CD14-positive monocyte (primary cell): ENCODE measurements at regions not wholly inside any gene's neighbourhood (a gene's known extent, or its start where the extent isn't known, plus 50 kb on each side); places are given as distances from the start of the nearest gene placed in this dataset.

ENCODE experiments used
- DNase-seq, 3 donors: peaks; one replicate each; pipeline ENCODE4 v3.0.0-alpha.2; 2011 to 2022
- H2AFZ ChIP-seq: 2 replicates; pipeline ENCODE4 v1.6.0; 2012; ENCODE audit warnings: mild to moderate bottlenecking, low read depth, low read length, inconsistent platforms; ENCODE audit not compliant: insufficient read depth, poor library complexity, severe bottlenecking
- H3K27ac ChIP-seq, 2 donors: 1 replicate in 1 of 2; 2 replicates in 1 of 2; pipeline ENCODE4 v1.5.1; 2012 to 2013; ENCODE audit warnings: low read length in 2 of 2, control low read depth in 1 of 2, inconsistent platforms in 1 of 2, low read depth in 1 of 2, mild to moderate bottlenecking in 1 of 2
- H3K27me3 ChIP-seq, 2 donors: one replicate each; pipeline versions ENCODE4 v1.6.0 to v1.6.1; 2011 to 2013; ENCODE audit warnings: low read length in 2 of 2; ENCODE audit not compliant: control insufficient read depth in 2 of 2, insufficient read depth in 2 of 2
- H3K36me3 ChIP-seq, 2 donors: replicated peaks in 1 of 2; 1 replicate in 1 of 2; 2 replicates in 1 of 2; pipeline versions ENCODE4 v1.5.1 to v1.6.1; 2012 to 2013; ENCODE audit warnings: low read length in 2 of 2, control low read depth in 1 of 2, inconsistent platforms in 1 of 2, mild to moderate bottlenecking in 1 of 2; ENCODE audit not compliant: insufficient read depth in 2 of 2, control insufficient read depth in 1 of 2
- H3K4me1 ChIP-seq, 2 donors: 1 replicate in 1 of 2; 2 replicates in 1 of 2; pipeline versions ENCODE4 v1.5.1 to v1.6.1; 2012 to 2013; ENCODE audit warnings: low read length in 2 of 2, control low read depth in 1 of 2, inconsistent platforms in 1 of 2, mild to moderate bottlenecking in 1 of 2, moderate library complexity in 1 of 2; ENCODE audit not compliant: insufficient read depth in 2 of 2, control insufficient read depth in 1 of 2
- H3K4me2 ChIP-seq: replicated peaks from 2 replicates; pipeline ENCODE3; 2012; ENCODE audit warnings: low read length, moderate library complexity, mild to moderate bottlenecking; ENCODE audit not compliant: poor library complexity, severe bottlenecking; ENCODE audit errors: extremely low read depth
- H3K4me3 ChIP-seq, 3 experiments: fragments of 200-600 bp in 1 of 3; sonication (generic) in 1 of 3; replicated peaks in 1 of 3; 1 replicate in 2 of 3; 2 replicates in 1 of 3; pipeline ENCODE4 v1.5.1; 2011 to 2013; ENCODE audit warnings: low read length in 3 of 3, mild to moderate bottlenecking in 3 of 3, control low read depth in 2 of 3, low read depth in 2 of 3, inconsistent platforms in 1 of 3, moderate library complexity in 1 of 3
- H3K79me2 ChIP-seq: 2 replicates; pipeline ENCODE4 v1.6.0; 2012; ENCODE audit warnings: mild to moderate bottlenecking, control low read depth, inconsistent platforms, low read length, moderate library complexity; ENCODE audit not compliant: insufficient read depth
- H3K9ac ChIP-seq: 2 replicates; pipeline ENCODE4 v1.6.0; 2017; ENCODE audit warnings: low read length, mild to moderate bottlenecking; ENCODE audit not compliant: insufficient read depth, poor library complexity, severe bottlenecking
- H3K9me3 ChIP-seq, 2 donors: replicated peaks in 1 of 2; 1 replicate in 1 of 2; 2 replicates in 1 of 2; pipeline versions ENCODE4 v1.5.1 to v1.6.1; 2012 to 2013; ENCODE audit warnings: low read length in 2 of 2, control low read depth in 1 of 2; ENCODE audit not compliant: control insufficient read depth in 1 of 2, insufficient read depth in 1 of 2
- H4K20me1 ChIP-seq: 2 replicates; pipeline ENCODE4 v1.6.0; 2012; ENCODE audit warnings: mild to moderate bottlenecking, low read length, control low read depth, moderate library complexity; ENCODE audit not compliant: insufficient read depth
- H3K27ac Mint-ChIP-seq, 7 donors: one replicate each; pipeline ENCODE4 v1.8.0; 2020; ENCODE audit warnings: mild to moderate bottlenecking in 7 of 7, mixed read lengths in 7 of 7, moderate library complexity in 6 of 7, inconsistent platforms in 2 of 7
- H3K27me3 Mint-ChIP-seq, 3 donors: one replicate each; pipeline ENCODE4 v1.8.0; 2021 to 2022; ENCODE audit warnings: low read depth in 3 of 3, mild to moderate bottlenecking in 3 of 3, mixed read lengths in 3 of 3, moderate library complexity in 3 of 3, inconsistent platforms in 1 of 3
- H3K36me3 Mint-ChIP-seq, 2 donors: one replicate each; pipeline ENCODE4 v1.8.0; 2020; ENCODE audit warnings: mixed read lengths in 2 of 2, inconsistent platforms in 1 of 2, mild to moderate bottlenecking in 1 of 2
- H3K4me1 Mint-ChIP-seq: one replicate; pipeline ENCODE4 v1.8.0; 2020; ENCODE audit warnings: mild to moderate bottlenecking, mixed read lengths
- H3K4me3 Mint-ChIP-seq, 2 donors: one replicate each; pipeline ENCODE4 v1.8.0; 2020; ENCODE audit warnings: mild to moderate bottlenecking in 2 of 2, mixed read lengths in 2 of 2, moderate library complexity in 1 of 2
- H3K9me3 Mint-ChIP-seq, 7 donors: one replicate each; pipeline ENCODE4 v1.8.0; 2020 to 2022; ENCODE audit warnings: mixed read lengths in 7 of 7, mild to moderate bottlenecking in 6 of 7, moderate library complexity in 6 of 7, inconsistent platforms in 2 of 7
- WGBS: methylation state at CpG from one replicate; pipeline ENCODE4 v1.1.5; 2013; ENCODE audit warnings: missing lambda C conversion rate; ENCODE audit not compliant: insufficient coverage; 5-methylcytosine and 5-hydroxymethylcytosine counted together
- intact Hi-C, 2 donors: fragments of 100-400 bp; cut with micrococcal nuclease; formaldehyde crosslinking; loops; one replicate each; pipeline versions ENCODE4 v1.15.0 to v1.15.1; 2023
- TF ChIP-seq, protein P1 (sequence below): fragments of 200-600 bp; IDR thresholded peaks from one replicate; pipeline ENCODE4 v1.8.0; 2022; ENCODE audit warnings: antibody characterized with exemption, mild to moderate bottlenecking

DNA sequence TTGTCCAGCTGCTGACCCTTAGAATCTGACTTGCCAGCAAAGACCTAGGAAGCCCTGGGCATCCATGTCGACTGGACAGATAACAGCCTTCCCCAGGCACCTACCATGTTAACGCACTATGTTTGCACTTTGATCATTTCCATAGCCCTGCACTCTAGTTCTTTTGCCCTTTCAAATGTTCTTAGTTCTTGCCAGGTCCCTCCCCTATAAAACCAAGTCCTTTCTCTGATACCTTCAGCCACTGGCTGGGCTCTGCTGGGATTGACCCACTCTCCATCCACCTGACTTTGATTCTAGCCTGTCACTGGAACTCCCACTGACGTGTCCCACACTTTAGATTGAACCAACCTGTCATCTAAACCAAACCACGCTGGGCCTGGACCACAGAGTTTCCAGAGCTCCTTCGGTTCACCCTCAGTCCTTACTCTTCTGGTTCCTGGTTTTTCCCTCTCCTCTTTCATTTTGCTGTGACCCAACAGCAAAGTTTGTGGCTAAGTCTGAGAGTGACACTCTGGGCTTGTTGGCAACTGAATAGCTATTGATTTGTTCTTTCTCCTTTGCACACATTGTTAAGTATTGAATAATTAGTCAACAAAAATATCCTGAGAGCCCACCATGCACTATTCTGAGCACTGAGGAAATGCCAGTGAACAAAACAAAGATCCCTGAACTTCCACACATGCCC, 51.8 kb upstream of the STK38L start:
- Histone ChIP-seq H3K79me2 (no peaks in the 10 kb centered on the region), H3K9ac (no peak overlapping the region), H2AFZ (no peak overlapping the region), H3K27ac (no peak overlapping the region), H3K4me3 (no peak overlapping the region), H3K36me3 (no peaks in the 10 kb centered on the region), H3K4me1 (peaks cover 0 to 3% of the 10 kb centered on the region in 2 donors), H3K9me3 (no peaks in the 10 kb centered on the region), H3K4me2 (no peak overlapping the region), H3K27me3 (no peaks in the 10 kb centered on the region), H4K20me1 (no peaks in the 10 kb centered on the region)
- TF ChIP-seq, protein P1, sequence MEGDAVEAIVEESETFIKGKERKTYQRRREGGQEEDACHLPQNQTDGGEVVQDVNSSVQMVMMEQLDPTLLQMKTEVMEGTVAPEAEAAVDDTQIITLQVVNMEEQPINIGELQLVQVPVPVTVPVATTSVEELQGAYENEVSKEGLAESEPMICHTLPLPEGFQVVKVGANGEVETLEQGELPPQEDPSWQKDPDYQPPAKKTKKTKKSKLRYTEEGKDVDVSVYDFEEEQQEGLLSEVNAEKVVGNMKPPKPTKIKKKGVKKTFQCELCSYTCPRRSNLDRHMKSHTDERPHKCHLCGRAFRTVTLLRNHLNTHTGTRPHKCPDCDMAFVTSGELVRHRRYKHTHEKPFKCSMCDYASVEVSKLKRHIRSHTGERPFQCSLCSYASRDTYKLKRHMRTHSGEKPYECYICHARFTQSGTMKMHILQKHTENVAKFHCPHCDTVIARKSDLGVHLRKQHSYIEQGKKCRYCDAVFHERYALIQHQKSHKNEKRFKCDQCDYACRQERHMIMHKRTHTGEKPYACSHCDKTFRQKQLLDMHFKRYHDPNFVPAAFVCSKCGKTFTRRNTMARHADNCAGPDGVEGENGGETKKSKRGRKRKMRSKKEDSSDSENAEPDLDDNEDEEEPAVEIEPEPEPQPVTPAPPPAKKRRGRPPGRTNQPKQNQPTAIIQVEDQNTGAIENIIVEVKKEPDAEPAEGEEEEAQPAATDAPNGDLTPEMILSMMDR, result no peak
- intact Hi-C loops, result no loop called here
- H3K27me3 Mint-ChIP-seq, result peaks cover 0 to 4% (median 1%) of the 10 kb centered on the region in 3 donors
- no peak for DNase-seq
- no peaks in the 10 kb centered on the region for H3K9me3 Mint-ChIP-seq
- peaks cover 9% of the 10 kb centered on the region for H3K4me1 Mint-ChIP-seq
- H3K4me3 Mint-ChIP-seq, result no peak overlapping the region
- no peak overlapping the region for H3K27ac Mint-ChIP-seq
- 88% methylated on average over 5 of the region's 5 CpGs for WGBS
- no peaks in the 10 kb centered on the region for H3K36me3 Mint-ChIP-seq

DNA sequence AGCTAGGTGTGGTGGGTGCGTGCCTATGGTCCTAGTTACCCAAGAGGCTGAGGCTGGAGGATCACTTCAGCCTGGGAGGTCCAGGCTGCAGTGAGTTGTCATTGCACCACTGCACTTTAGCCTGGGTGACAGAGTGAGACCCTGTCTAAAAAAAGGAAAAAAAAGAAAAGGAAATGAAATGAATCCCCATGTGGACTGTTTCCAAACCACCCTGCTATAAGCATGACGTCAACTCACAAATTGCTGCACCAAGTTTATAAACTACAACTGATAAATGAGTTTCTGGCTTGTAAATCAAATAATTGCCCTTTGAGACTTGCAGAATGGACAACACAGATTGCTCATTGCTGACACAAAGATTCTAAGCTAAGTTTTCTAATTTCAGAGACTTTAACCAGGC, 51.0 kb upstream of the STK38L start:
- Histone ChIP-seq H3K4me2 (no peak overlapping the region), H3K4me1 (peaks cover 0 to 3% of the 10 kb centered on the region in 2 donors), H3K79me2 (no peaks in the 10 kb centered on the region), H3K9me3 (no peaks in the 10 kb centered on the region), H3K27ac (no peak overlapping the region), H3K9ac (no peak overlapping the region), H4K20me1 (no peaks in the 10 kb centered on the region), H3K27me3 (no peaks in the 10 kb centered on the region), H3K4me3 (no peak overlapping the region), H3K36me3 (no peaks in the 10 kb centered on the region), H2AFZ (peak overlapping the region; percentile 4)
- Mint-ChIP-seq H3K4me1 (peaks cover 9% of the 10 kb centered on the region), H3K36me3 (no peaks in the 10 kb centered on the region), H3K27me3 (peaks cover 0 to 4% (median 1%) of the 10 kb centered on the region in 3 donors), H3K4me3 (no peak overlapping the region), H3K9me3 (no peaks in the 10 kb centered on the region), H3K27ac (no peak overlapping the region)
- DNase-seq, result no peak
- TF ChIP-seq, protein P1, result no peak
- intact Hi-C loops, result no loop called here
- WGBS, result no CpG with 5 or more reads among the region's 2 CpGs
